ENCODE measurements at regions not wholly inside any gene's neighbourhood (a gene's known extent, or its start where the extent isn't known, plus 50 kb on each side); places are given as distances from the start of the nearest gene placed in this dataset.
A peak's percentile ranks its signal among the peaks of the same experiment; 100 is the strongest.

DNA sequence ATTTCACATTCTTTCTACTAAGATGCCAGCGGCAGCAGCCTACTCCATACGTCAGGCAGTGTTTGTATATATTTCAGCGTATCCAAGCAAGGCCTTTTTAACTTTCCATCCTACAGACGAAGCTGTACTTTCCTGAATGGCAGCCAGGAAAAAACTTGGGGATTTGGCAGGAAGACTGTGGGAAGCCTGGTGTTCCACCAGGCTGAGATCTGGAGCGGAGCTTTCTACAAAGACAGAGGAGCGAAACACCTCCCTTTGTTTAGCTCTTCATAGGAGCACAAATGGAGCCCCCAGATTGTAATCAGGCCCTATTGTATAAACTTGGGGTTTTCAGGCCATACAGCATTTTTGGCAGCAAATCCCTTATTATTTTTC lies 143.8 kb downstream of the TES start:
- Histone ChIP-seq H3K9me3 (ENCODE audit: low read depth, low read length, poor library complexity, severe bottlenecking) (no peaks in the 10 kb centered on the region), H3K4me1 (ENCODE audit: insufficient read depth, low read length, poor library complexity, severe bottlenecking) (peaks cover 51% of the 10 kb centered on the region), H3K27me3 (replicated peaks; ENCODE audit: insufficient read depth, low read depth, low read length, poor library complexity) (no peaks in the 10 kb centered on the region), H3K4me3 (ENCODE audit: low read depth, low read length, poor library complexity, severe bottlenecking) (no peak overlapping the region), H3K36me3 (ENCODE audit: insufficient read depth, low read length, poor library complexity, severe bottlenecking) (no peaks in the 10 kb centered on the region), H3K27ac (ENCODE audit: low read depth, low read length, poor library complexity, severe bottlenecking) (peak overlapping the region; percentile 86)
- ChIA-PET POLR2A (ENCODE audit: low non-redundant PET) (no interaction called here), CTCF (no interaction called here)
- DNase-seq (ENCODE audit: low spot score): no peak
- no TSS peak for BruUV-seq (replicated peaks)
- TF ChIP-seq EZH2 (IDR thresholded peaks at IDR 0.05; ENCODE audit: borderline replicate concordance, low read depth, low read length, poor library complexity, severe bottlenecking): no peak
- TF ChIP-seq CTCF (conservative IDR thresholded peaks at IDR 0.05; ENCODE audit: low read depth, low read length): no peak
- intact Hi-C loops (cut with micrococcal nuclease; ENCODE audit: unreplicated experiment): no loop called here

GRCh38 chr7:116354546-116355423 lies 144.4 kb downstream of the TES start:
- Histone ChIP-seq H3K4me1 (ENCODE audit: insufficient read depth, low read length, poor library complexity, severe bottlenecking) (peaks cover 51% of the 10 kb centered on the region), H3K36me3 (ENCODE audit: insufficient read depth, low read length, poor library complexity, severe bottlenecking) (no peaks in the 10 kb centered on the region), H3K27ac (ENCODE audit: low read depth, low read length, poor library complexity, severe bottlenecking) (peak overlapping the region; percentile 86), H3K9me3 (ENCODE audit: low read depth, low read length, poor library complexity, severe bottlenecking) (no peaks in the 10 kb centered on the region), H3K27me3 (replicated peaks; ENCODE audit: insufficient read depth, low read depth, low read length, poor library complexity) (no peaks in the 10 kb centered on the region), H3K4me3 (ENCODE audit: low read depth, low read length, poor library complexity, severe bottlenecking) (peak overlapping the region; percentile 20)
- DNase-seq (ENCODE audit: low spot score): peak; percentile 91
- intact Hi-C loops (cut with micrococcal nuclease; ENCODE audit: unreplicated experiment): no loop called here
- TF ChIP-seq CTCF (conservative IDR thresholded peaks at IDR 0.05; ENCODE audit: low read depth, low read length): no peak
- TF ChIP-seq EZH2 (IDR thresholded peaks at IDR 0.05; ENCODE audit: borderline replicate concordance, low read depth, low read length, poor library complexity, severe bottlenecking): no peak
- BruUV-seq (replicated peaks): TSS peak; percentile 57
- POLR2A ChIA-PET (ENCODE audit: low non-redundant PET): no interaction called here
- CTCF ChIA-PET: no interaction called here

DNA sequence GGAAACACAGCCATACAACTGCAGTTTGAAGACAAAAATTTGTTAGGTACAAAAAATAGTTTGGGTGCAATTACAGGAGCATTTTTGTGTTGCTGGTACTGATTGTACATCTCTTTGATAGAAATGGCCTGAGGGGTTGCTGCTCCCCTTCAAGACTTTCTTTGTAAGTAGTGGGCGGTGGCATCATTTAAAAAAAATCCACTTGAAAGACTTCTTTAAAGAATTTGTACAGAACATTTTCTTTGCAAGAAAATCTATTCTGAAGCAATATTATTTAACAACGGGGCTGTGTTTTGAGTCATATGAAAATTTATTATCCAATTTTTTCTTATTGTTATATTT lies 144.1 kb upstream of the CAV2 start:
- Histone ChIP-seq H3K9me3 (ENCODE audit: low read depth, low read length, poor library complexity, severe bottlenecking) (peaks cover 4% of the 10 kb centered on the region), H3K36me3 (ENCODE audit: insufficient read depth, low read length, poor library complexity, severe bottlenecking) (no peaks in the 10 kb centered on the region), H3K27me3 (replicated peaks; ENCODE audit: insufficient read depth, low read depth, low read length, poor library complexity) (no peaks in the 10 kb centered on the region), H3K27ac (ENCODE audit: low read depth, low read length, poor library complexity, severe bottlenecking) (peak overlapping the region; percentile 86), H3K4me1 (ENCODE audit: insufficient read depth, low read length, poor library complexity, severe bottlenecking) (peaks cover 51% of the 10 kb centered on the region), H3K4me3 (ENCODE audit: low read depth, low read length, poor library complexity, severe bottlenecking) (peak overlapping the region; percentile 20)
- POLR2A ChIA-PET (ENCODE audit: low non-redundant PET): no interaction called here
- intact Hi-C loops (cut with micrococcal nuclease; ENCODE audit: unreplicated experiment): no loop called here
- no peak for DNase-seq (ENCODE audit: low spot score)
- CTCF ChIA-PET: no interaction called here
- TSS peak; percentile 93 for BruUV-seq (replicated peaks)
- TF ChIP-seq EZH2 (IDR thresholded peaks at IDR 0.05; ENCODE audit: borderline replicate concordance, low read depth, low read length, poor library complexity, severe bottlenecking) (no peak), CTCF (conservative IDR thresholded peaks at IDR 0.05; ENCODE audit: low read depth, low read length) (no peak)

Data from A673 (cell line).